Fibroblast of lung (primary cell): ENCODE measurements at regions not wholly inside any gene's neighbourhood (a gene's known extent, or its start where the extent isn't known, plus 50 kb on each side); places are given as distances from the start of the nearest gene placed in this dataset.

Experiments used
- EZH2 ChIP-seq: IDR thresholded peaks from 2 replicates; pipeline ENCODE4 v1.5.1; 2012; ENCODE audit warnings: low read length, control low read depth, mild to moderate bottlenecking; ENCODE audit errors: missing control alignments
- TF ChIP-seq, protein P1 (sequence below), 2 donors: IDR thresholded peaks in 1 of 2; conservative IDR thresholded peaks in 1 of 2; 1 replicate in 1 of 2; 2 replicates in 1 of 2; pipeline ENCODE4 v1.5.1; 2011 to 2012; ENCODE audit warnings: low read length in 2 of 2, control low read depth in 1 of 2, inconsistent platforms in 1 of 2, low read depth in 1 of 2, mild to moderate bottlenecking in 1 of 2

DNA sequence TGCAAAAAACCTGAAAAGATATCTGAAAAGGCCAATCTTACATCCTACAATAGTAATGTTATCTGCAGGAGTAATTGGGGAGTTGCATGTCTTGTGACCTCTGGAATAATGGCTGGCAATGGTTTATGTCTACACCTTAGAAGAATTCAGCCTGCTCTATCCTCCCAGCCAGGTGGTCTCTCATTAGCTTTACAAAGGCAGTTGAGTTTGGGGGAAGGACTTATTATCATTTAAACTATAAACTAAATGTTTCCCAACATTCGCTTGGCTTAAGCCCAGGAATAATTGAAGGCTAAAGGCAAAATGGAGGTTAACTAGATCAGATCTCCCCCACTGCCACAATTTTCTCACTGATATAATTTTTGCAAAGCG is 158.4 kb upstream of the SFSWAP start:
- TF ChIP-seq, protein P1, sequence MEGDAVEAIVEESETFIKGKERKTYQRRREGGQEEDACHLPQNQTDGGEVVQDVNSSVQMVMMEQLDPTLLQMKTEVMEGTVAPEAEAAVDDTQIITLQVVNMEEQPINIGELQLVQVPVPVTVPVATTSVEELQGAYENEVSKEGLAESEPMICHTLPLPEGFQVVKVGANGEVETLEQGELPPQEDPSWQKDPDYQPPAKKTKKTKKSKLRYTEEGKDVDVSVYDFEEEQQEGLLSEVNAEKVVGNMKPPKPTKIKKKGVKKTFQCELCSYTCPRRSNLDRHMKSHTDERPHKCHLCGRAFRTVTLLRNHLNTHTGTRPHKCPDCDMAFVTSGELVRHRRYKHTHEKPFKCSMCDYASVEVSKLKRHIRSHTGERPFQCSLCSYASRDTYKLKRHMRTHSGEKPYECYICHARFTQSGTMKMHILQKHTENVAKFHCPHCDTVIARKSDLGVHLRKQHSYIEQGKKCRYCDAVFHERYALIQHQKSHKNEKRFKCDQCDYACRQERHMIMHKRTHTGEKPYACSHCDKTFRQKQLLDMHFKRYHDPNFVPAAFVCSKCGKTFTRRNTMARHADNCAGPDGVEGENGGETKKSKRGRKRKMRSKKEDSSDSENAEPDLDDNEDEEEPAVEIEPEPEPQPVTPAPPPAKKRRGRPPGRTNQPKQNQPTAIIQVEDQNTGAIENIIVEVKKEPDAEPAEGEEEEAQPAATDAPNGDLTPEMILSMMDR (conservative IDR thresholded peaks at IDR 0.05 in 1 of 2, IDR thresholded peaks at IDR 0.05 in 1 of 2; ENCODE audit: low read depth in 1 of 2, low read length in 2 of 2), result no peak
- no peak for TF ChIP-seq EZH2
